Activated CD8-positive, alpha-beta memory T cell treated with anti-CD3 and anti-CD28 coated beads, Interleukin-2, amount 10 ng/mL, durations not matched to agents 7 days and 5 days (primary cell): ENCODE measurements at regions not wholly inside any gene's neighbourhood (a gene's known extent, or its start where the extent isn't known, plus 50 kb on each side); places are given as distances from the start of the nearest gene placed in this dataset.
"Not testable (repeated sequence)": the region's sequence is repeated elsewhere in the genome, so short reads cannot be mapped to it uniquely, and the experiment has no call there.

Source experiments
- ATAC-seq: fragments of 150-1000 bp; cut with Tn5 transposase; one replicate; pipeline ENCODE4 v1.10.0; 2021; ENCODE audit warnings: moderate library complexity
- CTCF ChIA-PET: fragments of 350-600 bp; sonication (Branson Sonifier 250); formaldehyde crosslinking; loops from one replicate; lab custom pipeline; 2021; ENCODE audit warnings: antibody characterized with exemption; lab: Charles Lee
- DNase-seq: peaks from one replicate; pipeline ENCODE4 v3.0.0-alpha.2; 2020
- H3K27ac Mint-ChIP-seq: one replicate; pipeline ENCODE4 v1.8.0; 2021; ENCODE audit warnings: mild to moderate bottlenecking, mixed read lengths
- H3K27me3 Mint-ChIP-seq: one replicate; pipeline ENCODE4 v1.8.0; 2021; ENCODE audit warnings: mixed read lengths
- H3K36me3 Mint-ChIP-seq: one replicate; pipeline ENCODE4 v1.8.0; 2021; ENCODE audit warnings: mild to moderate bottlenecking, mixed read lengths
- H3K4me1 Mint-ChIP-seq: one replicate; pipeline ENCODE4 v1.8.0; 2021; ENCODE audit warnings: mixed read lengths
- H3K4me3 Mint-ChIP-seq: one replicate; pipeline ENCODE4 v1.8.0; 2021; ENCODE audit warnings: mild to moderate bottlenecking, moderate library complexity, mixed read lengths
- H3K9me3 Mint-ChIP-seq: one replicate; pipeline ENCODE4 v1.8.0; 2022; ENCODE audit warnings: low read depth, mixed read lengths

DNA sequence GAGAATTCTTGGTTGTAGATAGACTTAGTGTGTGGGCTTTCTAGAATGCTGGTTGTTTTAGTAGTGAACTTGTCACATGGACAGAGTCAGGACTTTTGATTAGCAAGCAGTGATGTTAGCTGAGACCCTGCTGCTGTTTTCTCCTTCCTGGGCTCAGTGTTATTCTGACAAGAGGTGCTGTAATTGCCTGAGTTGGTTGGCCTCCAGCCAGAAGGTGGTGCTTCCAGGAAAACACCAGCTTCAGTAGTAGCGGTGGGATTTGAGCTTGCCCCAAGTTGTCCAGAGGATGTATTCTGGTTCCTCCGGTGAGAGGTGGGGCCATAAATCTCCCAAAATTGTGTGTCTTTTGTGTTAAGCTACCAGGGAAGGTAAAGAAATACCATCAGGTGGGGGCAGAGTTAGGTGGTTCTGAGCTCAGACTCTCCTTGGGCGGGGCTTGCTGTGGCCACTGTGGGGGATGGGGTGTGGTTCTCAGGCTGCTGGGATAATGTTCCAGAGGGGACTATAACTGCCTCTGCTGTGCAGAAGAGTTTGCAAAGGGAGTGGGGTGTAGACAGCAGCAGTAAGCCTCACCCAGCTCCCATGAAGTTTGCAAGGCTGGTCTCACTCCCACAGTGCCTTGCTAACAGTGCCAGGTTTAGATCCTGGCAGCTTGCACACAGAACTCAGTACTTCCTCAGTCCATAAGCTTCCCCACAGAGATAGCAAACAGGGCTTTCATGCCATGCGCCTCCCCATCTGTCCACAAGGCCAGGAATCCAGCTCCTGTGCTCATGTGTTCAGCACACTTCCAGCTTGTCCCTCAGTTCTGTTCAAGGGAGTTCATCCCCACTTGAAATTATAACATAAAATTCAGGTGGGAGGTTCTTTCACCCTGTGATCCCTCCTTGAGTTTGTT, 278.4 kb upstream of the PTCHD4 start:
- Mint-ChIP-seq H3K4me1 (no peaks in the 10 kb centered on the region), H3K4me3 (no peak overlapping the region), H3K27ac (no peak overlapping the region), H3K9me3 (peaks cover 2% of the 10 kb centered on the region), H3K27me3 (no peaks in the 10 kb centered on the region), H3K36me3 (no peaks in the 10 kb centered on the region)
- CTCF ChIA-PET, result no interaction called here
- DNase-seq (no peak), ATAC-seq (no peak)

- CTCF ChIA-PET, result no interaction called here
- ATAC-seq, result no peak
Measured at GRCh38 chr6:48388044-48388443, 277.0 kb upstream of the PTCHD4 start.

DNA sequence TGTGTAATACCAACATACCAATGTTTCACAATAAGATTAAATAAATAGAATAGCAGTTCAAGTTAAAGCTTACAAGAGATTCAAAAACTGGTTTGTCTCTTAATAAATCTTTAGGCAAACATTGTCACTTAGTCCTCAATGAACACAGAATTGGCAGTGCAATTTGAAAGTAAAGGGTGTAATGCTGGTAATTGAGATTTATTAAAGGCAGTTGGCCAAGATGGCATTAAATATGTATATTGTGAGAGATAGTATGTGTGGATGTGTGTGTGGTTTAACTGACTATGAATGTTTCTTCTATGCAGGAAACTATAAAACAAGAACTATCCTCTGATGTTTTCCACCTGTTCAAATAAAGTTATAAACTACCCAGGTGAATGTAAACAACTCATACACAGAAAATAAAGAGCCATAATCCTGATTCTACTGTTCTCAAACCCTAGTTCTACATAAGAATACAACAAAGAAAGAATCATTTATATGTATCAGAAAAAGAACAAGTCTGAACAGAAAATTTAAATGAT, 267.9 kb upstream of the PTCHD4 start:
- no peaks in the 10 kb centered on the region for H3K36me3 Mint-ChIP-seq
- CTCF ChIA-PET, result no interaction called here
- H3K27me3 Mint-ChIP-seq, result no peaks in the 10 kb centered on the region
- DNase-seq, result no peak
- H3K9me3 Mint-ChIP-seq, result peaks cover 7% of the 10 kb centered on the region
- H3K27ac Mint-ChIP-seq, result no peak overlapping the region
- ATAC-seq, result no peak
- no peaks in the 10 kb centered on the region for H3K4me1 Mint-ChIP-seq
- no peak overlapping the region for H3K4me3 Mint-ChIP-seq

More at GRCh38 chr6:48388044-48388443, 277.0 kb upstream of the PTCHD4 start:
- no peaks in the 10 kb centered on the region for H3K27me3 Mint-ChIP-seq
- H3K27ac Mint-ChIP-seq, result no peak overlapping the region
- H3K36me3 Mint-ChIP-seq, result no peaks in the 10 kb centered on the region
- H3K4me3 Mint-ChIP-seq, result no peak overlapping the region
- H3K9me3 Mint-ChIP-seq, result peaks cover 2% of the 10 kb centered on the region
- DNase-seq, result no peak
- H3K4me1 Mint-ChIP-seq, result no peaks in the 10 kb centered on the region

- no peak overlapping the region for H3K27ac Mint-ChIP-seq
- H3K27me3 Mint-ChIP-seq, result no peaks in the 10 kb centered on the region
- no peaks in the 10 kb centered on the region for H3K36me3 Mint-ChIP-seq
- CTCF ChIA-PET, result no interaction called here
- H3K4me1 Mint-ChIP-seq, result no peaks in the 10 kb centered on the region
- DNase-seq (no peak), ATAC-seq (no peak)
- H3K9me3 Mint-ChIP-seq, result peaks cover 7% of the 10 kb centered on the region
- no peak overlapping the region for H3K4me3 Mint-ChIP-seq
Measured at GRCh38 chr6:48377115-48377514, 266.1 kb upstream of the PTCHD4 start.

- H3K4me3 Mint-ChIP-seq, H3K27ac Mint-ChIP-seq, H3K9me3 Mint-ChIP-seq, ATAC-seq, CTCF ChIA-PET, DNase-seq, H3K36me3 Mint-ChIP-seq, H3K4me1 Mint-ChIP-seq, H3K27me3 Mint-ChIP-seq: not testable (repeated sequence)
Measured at GRCh38 chr6:48371226-48371625, 260.2 kb upstream of the PTCHD4 start.

DNA sequence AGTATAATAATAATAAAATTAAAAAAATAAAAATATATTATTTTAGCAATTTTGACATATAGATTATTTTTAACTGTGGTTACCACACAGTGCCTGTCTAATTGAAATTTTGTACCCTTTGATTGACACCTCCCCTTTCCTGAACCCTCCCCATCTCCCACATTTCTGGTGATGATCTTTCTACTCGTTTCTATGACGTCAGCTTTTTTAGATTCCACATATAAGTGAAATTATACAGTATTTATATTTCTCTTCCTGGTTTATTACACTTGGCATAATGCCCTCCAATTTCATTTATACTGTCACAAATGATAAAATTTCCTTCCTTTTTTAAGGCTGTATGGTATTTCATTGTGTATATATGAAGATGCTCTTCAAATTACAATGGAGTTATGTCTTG, 258.1 kb upstream of the PTCHD4 start:
- Mint-ChIP-seq H3K27me3 (no peaks in the 10 kb centered on the region), H3K4me1 (no peaks in the 10 kb centered on the region), H3K27ac (no peak overlapping the region), H3K4me3 (no peak overlapping the region), H3K36me3 (no peaks in the 10 kb centered on the region), H3K9me3 (peaks cover 3% of the 10 kb centered on the region)
- ATAC-seq (no peak), DNase-seq (no peak)
- CTCF ChIA-PET, result no interaction called here

DNA sequence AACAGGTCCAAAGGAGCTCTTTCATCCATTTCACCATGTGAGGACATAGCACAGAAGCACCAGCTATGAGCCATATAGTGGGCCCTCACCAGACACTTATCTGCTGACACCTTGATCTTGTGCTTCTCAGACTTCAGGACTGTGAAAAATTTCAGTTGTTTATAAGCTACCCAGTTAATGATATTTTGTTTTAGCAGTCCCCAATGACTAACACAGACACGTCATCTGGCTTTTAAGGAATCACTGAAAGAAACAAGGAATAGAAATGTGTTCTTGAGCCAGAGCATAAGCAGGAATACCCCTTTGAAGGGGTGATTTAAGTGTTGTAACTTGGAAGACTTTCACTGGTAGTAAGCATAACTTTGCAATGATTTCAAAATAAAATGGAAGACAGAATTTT, 214.7 kb upstream of the PTCHD4 start:
- H3K4me1 Mint-ChIP-seq, result no peaks in the 10 kb centered on the region
- H3K36me3 Mint-ChIP-seq, result no peaks in the 10 kb centered on the region
- no peak overlapping the region for H3K4me3 Mint-ChIP-seq
- ATAC-seq (no peak), DNase-seq (no peak)
- peaks cover 2% of the 10 kb centered on the region for H3K9me3 Mint-ChIP-seq
- H3K27ac Mint-ChIP-seq, result no peak overlapping the region
- CTCF ChIA-PET, result no interaction called here
- no peaks in the 10 kb centered on the region for H3K27me3 Mint-ChIP-seq

- Mint-ChIP-seq H3K27me3 (no peaks in the 10 kb centered on the region), H3K4me1 (no peaks in the 10 kb centered on the region), H3K9me3 (peaks cover 4% of the 10 kb centered on the region), H3K36me3 (no peaks in the 10 kb centered on the region), H3K4me3 (no peak overlapping the region), H3K27ac (no peak overlapping the region)
- DNase-seq (no peak), ATAC-seq (no peak)
- CTCF ChIA-PET, result no interaction called here
Measured at GRCh38 chr6:48318670-48319069, 207.7 kb upstream of the PTCHD4 start.

DNA sequence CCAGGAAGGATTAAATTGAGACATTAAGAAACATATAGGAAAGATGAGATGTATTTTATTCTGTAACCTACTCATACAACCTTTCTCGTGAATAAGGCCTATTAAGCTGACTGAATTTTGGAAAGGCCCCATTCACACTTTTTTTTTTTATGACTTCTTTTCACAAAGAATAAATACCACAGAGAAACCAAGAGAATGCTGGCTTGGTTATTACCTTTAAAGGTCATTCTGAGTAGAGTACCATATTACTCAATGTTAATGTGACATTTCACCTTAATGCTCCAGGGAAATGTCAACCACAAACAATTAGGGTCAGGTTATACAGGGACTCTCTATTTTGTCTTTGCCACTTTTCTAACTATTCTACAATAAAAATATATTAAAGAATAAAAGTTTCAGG, 204.9 kb upstream of the PTCHD4 start:
- CTCF ChIA-PET, result no interaction called here
- no peaks in the 10 kb centered on the region for H3K27me3 Mint-ChIP-seq
- ATAC-seq (no peak), DNase-seq (no peak)
- H3K27ac Mint-ChIP-seq, result no peak overlapping the region
- peaks cover 6% of the 10 kb centered on the region for H3K9me3 Mint-ChIP-seq
- H3K4me3 Mint-ChIP-seq, result no peak overlapping the region
- H3K4me1 Mint-ChIP-seq, result no peaks in the 10 kb centered on the region
- H3K36me3 Mint-ChIP-seq, result no peaks in the 10 kb centered on the region

GRCh38 chr6:48315051-48315719, 204.2 kb upstream of the PTCHD4 start:
- Mint-ChIP-seq H3K4me1 (no peaks in the 10 kb centered on the region), H3K9me3 (peaks cover 6% of the 10 kb centered on the region), H3K36me3 (no peaks in the 10 kb centered on the region), H3K27me3 (no peaks in the 10 kb centered on the region), H3K4me3 (no peak overlapping the region), H3K27ac (no peak overlapping the region)
- CTCF ChIA-PET, result no interaction called here
- ATAC-seq (no peak), DNase-seq (no peak)

- ATAC-seq, result no peak
- Mint-ChIP-seq H3K27me3 (no peaks in the 10 kb centered on the region), H3K4me3 (no peak overlapping the region), H3K4me1 (no peaks in the 10 kb centered on the region), H3K9me3 (peaks cover 6% of the 10 kb centered on the region), H3K27ac (no peak overlapping the region), H3K36me3 (no peaks in the 10 kb centered on the region)
- CTCF ChIA-PET, result no interaction called here
- DNase-seq, result no peak
Measured at GRCh38 chr6:48311301-48311700, 200.3 kb upstream of the PTCHD4 start.

DNA sequence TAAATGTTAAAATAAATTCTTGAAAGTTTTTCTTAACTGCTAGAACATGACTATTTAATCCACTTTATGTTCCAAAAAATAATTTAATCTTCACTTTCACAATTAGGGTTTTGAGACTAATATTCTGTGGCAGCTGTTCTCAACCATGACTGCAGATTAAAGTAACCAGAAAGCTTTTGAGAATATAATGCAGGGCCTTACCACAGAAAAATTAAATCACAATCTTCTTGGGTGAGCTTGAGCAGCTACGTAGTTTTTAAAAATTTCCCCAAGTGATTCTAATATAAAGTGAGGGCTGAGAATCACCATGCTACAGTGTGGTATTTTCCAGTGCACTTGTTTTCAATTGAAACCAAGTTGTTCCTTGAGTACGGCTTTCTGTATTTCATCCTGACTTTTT, 196.6 kb upstream of the PTCHD4 start:
- no peak for ATAC-seq
- CTCF ChIA-PET, result no interaction called here
- Mint-ChIP-seq H3K27me3 (no peaks in the 10 kb centered on the region), H3K27ac (no peak overlapping the region), H3K9me3 (peaks cover 7% of the 10 kb centered on the region), H3K4me3 (no peak overlapping the region), H3K4me1 (no peaks in the 10 kb centered on the region), H3K36me3 (no peaks in the 10 kb centered on the region)
- no peak for DNase-seq

GRCh38 chr6:48290595-48290994, 179.6 kb upstream of the PTCHD4 start:
- Mint-ChIP-seq H3K4me1 (no peaks in the 10 kb centered on the region), H3K27ac (no peak overlapping the region), H3K36me3 (no peaks in the 10 kb centered on the region), H3K9me3 (peaks cover 5% of the 10 kb centered on the region), H3K27me3 (no peaks in the 10 kb centered on the region), H3K4me3 (no peak overlapping the region)
- no peak for DNase-seq
- no peak for ATAC-seq
- CTCF ChIA-PET, result no interaction called here

DNA sequence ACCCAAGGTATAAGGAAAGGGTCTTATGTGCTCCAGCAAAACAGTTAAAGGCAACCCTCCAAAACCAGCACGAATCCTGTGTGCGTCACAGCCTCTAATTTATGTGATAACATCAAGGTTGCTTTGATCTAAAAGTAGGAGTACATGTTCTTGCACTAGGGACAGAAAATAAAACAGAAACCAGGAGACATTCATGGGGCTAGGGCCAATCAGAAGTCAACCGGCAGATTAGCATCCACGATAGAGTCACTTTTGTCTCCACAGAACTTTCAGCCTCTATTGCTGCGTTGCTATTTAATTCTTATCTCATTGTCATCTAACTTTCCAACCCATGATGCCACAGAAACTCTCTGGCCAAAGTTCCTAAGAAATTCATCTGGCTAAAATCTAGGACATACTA, 178.8 kb upstream of the PTCHD4 start:
- Mint-ChIP-seq H3K27ac (no peak overlapping the region), H3K4me3 (no peak overlapping the region), H3K27me3 (no peaks in the 10 kb centered on the region), H3K36me3 (no peaks in the 10 kb centered on the region), H3K4me1 (no peaks in the 10 kb centered on the region), H3K9me3 (peaks cover 9% of the 10 kb centered on the region)
- no peak for ATAC-seq
- CTCF ChIA-PET, result no interaction called here
- no peak for DNase-seq
